Stomach (tissue), 8 donors: ENCODE measurements at regions not wholly inside any gene's neighbourhood (a gene's known extent, or its start where the extent isn't known, plus 50 kb on each side); places are given as distances from the start of the nearest gene placed in this dataset.
"Not testable (repeated sequence)": the region's sequence is repeated elsewhere in the genome, so short reads cannot be mapped to it uniquely, and the experiment has no call there.

Experiments used
- DNase-seq, 2 donors: peaks; one replicate each; pipeline versions ENCODE4 v3.0.0 to v3.0.0-alpha.2; 2013 to 2019
- H3K27ac ChIP-seq, 5 donors: fragments of 200-600 bp in 4 of 5; sonication (generic) in 4 of 5; one replicate each; pipeline ENCODE4 v1.5.1; 2013 to 2019; ENCODE audit warnings: mild to moderate bottlenecking in 1 of 5, moderate library complexity in 1 of 5
- H3K27me3 ChIP-seq, 3 donors: fragments of 200-600 bp; sonication (generic); one replicate each; pipeline ENCODE4 v1.5.1; 2017 to 2019; ENCODE audit warnings: mixed run types in 1 of 3
- H3K36me3 ChIP-seq, 4 donors: fragments of 200-600 bp; sonication (generic); 1 replicate in 3 of 4; 2 replicates in 1 of 4; pipeline ENCODE4 v1.5.1; 2016 to 2019
- H3K4me1 ChIP-seq, 4 donors: fragments of 200-600 bp; sonication (generic); one replicate each; pipeline ENCODE4 v1.5.1; 2016 to 2019
- H3K4me3 ChIP-seq, 4 donors: fragments of 200-600 bp; sonication (generic) in 3 of 4; one replicate each; pipeline ENCODE4 v1.5.1; 2016 to 2019; ENCODE audit warnings: mild to moderate bottlenecking in 1 of 4
- H3K9me3 ChIP-seq, 4 donors: fragments of 200-600 bp; sonication (generic); one replicate each; pipeline ENCODE4 v1.5.1; 2016 to 2019
- CTCF ChIP-seq, 7 experiments: fragments of 450-650 bp in 4 of 7; fragments of 200-600 bp in 3 of 7; sonication (generic) in 3 of 7; IDR thresholded peaks; one replicate each; pipeline ENCODE4 v1.5.1; 2016 to 2019; ENCODE audit warnings: antibody characterized with exemption in 7 of 7, control low read depth in 2 of 7, mild to moderate bottlenecking in 1 of 7
- EP300 ChIP-seq: sonication (generic); formaldehyde crosslinking; IDR thresholded peaks from one replicate; pipeline ENCODE4 v1.6.1; 2017; ENCODE audit warnings: antibody characterized with exemption
- POLR2A ChIP-seq, 4 donors: fragments of 450-650 bp; IDR thresholded peaks; one replicate each; pipeline ENCODE4 v1.6.1; 2016; ENCODE audit warnings: antibody characterized with exemption in 4 of 4, control low read depth in 2 of 4, mild to moderate bottlenecking in 1 of 4, moderate library complexity in 1 of 4
- POLR2AphosphoS5 ChIP-seq, 3 donors: sonication (generic); formaldehyde crosslinking; IDR thresholded peaks; one replicate each; pipeline ENCODE4 v1.6.1; 2016; ENCODE audit warnings: antibody characterized with exemption in 3 of 3
- WGBS, 5 donors: extraction: QIAGEN DNeasy Blood & Tissue Kit in 3 of 5; methylation state at CpG; one replicate each; pipeline versions ENCODE4 v1.1.5 to v1.1.7; 2013 to 2018; 5-methylcytosine and 5-hydroxymethylcytosine counted together
- intact Hi-C: fragments of 100-400 bp; cut with DNase I; formaldehyde crosslinking; loops from one replicate; pipeline ENCODE4 v1.15.1; 2023; ENCODE audit warnings: low total_unique reads
- donor health status: healthy with polysubstance abuse.
- donor health status: Bipolar disorder and iron deficiency.
- donor health status: healthy.

- 67 to 86% (median 79%) methylated on average over 1 of the region's 1 CpG for WGBS, 5 donors
- H3K9me3 ChIP-seq: no peaks in the 10 kb centered on the region
- intact Hi-C loops: no loop called here
- H3K4me1 ChIP-seq: peaks cover 10 to 38% (median 23%) of the 10 kb centered on the region in 4 donors
- no peak for DNase-seq
- H3K36me3 ChIP-seq: no peaks in the 10 kb centered on the region
- no peak overlapping the region for H3K4me3 ChIP-seq
- H3K27ac ChIP-seq: no peak overlapping the region
- no peaks in the 10 kb centered on the region for H3K27me3 ChIP-seq
- no peak for TF ChIP-seq POLR2AphosphoS5 (IDR thresholded peaks at IDR 0.05)
- no peak for TF ChIP-seq EP300
These were observed 90.5 kb upstream of the FOXN3 start for GRCh38 chr14:89507521-89507920.

GRCh38 chr14:89506891-89507452, 89.9 kb upstream of the FOXN3 start:
- not testable (repeated sequence) for DNase-seq, H3K4me3 ChIP-seq

GRCh38 chr14:89504602-89505313, 87.7 kb upstream of the FOXN3 start:
- peaks cover 10 to 34% (median 23%) of the 10 kb centered on the region in 4 donors for H3K4me1 ChIP-seq
- no peaks in the 10 kb centered on the region for H3K9me3 ChIP-seq
- WGBS, 5 donors: 81 to 92% (median 87%) methylated on average over 6 of the region's 6 CpGs
- peaks cover 0 to 17% (median 2%) of the 10 kb centered on the region in 4 donors for H3K36me3 ChIP-seq
- no peaks in the 10 kb centered on the region for H3K27me3 ChIP-seq
- intact Hi-C loops: no loop called here
- DNase-seq: no peak
- H3K27ac ChIP-seq: peak overlapping the region in 1 of 5 donors; percentile 7
- TF ChIP-seq CTCF (IDR thresholded peaks at IDR 0.05) (no peak), POLR2AphosphoS5 (IDR thresholded peaks at IDR 0.05) (no peak), EP300 (no peak), POLR2A (IDR thresholded peaks at IDR 0.05) (no peak)
- H3K4me3 ChIP-seq: no peak overlapping the region

More at GRCh38 chr14:89506891-89507452, 89.9 kb upstream of the FOXN3 start:
- 88 to 92% (median 90%) methylated on average over 7 to 8 of the region's 8 CpGs for WGBS, 5 donors
- H3K27me3 ChIP-seq, H3K9me3 ChIP-seq, intact Hi-C loops, H3K36me3 ChIP-seq, H3K27ac ChIP-seq: not testable (repeated sequence)
- peaks cover 10 to 38% (median 23%) of the 10 kb centered on the region in 4 donors for H3K4me1 ChIP-seq

DNA sequence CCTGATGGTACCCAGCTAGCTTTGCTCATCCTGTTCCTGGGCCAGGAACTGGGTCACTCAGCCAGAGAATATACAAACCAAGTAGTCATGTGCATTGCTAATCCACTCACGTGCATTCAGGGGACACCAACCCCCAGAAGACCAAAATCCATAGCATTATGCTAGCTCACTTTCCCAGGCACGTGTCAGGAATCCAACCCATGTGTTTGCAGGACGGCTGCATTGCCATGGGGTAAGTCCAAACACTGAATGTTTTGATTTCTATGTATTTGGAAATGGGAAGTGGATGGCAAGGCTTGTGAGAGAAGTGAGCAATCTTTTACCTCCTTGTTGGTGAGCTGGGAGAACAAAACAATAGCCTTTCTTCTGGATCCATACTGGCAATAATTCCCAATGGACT, 87.1 kb upstream of the FOXN3 start:
- 58 to 76% (median 72%) methylated on average over 3 of the region's 3 CpGs for WGBS, 5 donors
- TF ChIP-seq POLR2A (IDR thresholded peaks at IDR 0.05) (no peak), CTCF (IDR thresholded peaks at IDR 0.05) (no peak), EP300 (no peak), POLR2AphosphoS5 (IDR thresholded peaks at IDR 0.05) (no peak)
- Histone ChIP-seq H3K4me1 (peaks cover 10 to 34% (median 23%) of the 10 kb centered on the region in 4 donors), H3K27me3 (no peaks in the 10 kb centered on the region), H3K27ac (peak overlapping the region in 1 of 5 donors; percentile 7), H3K36me3 (peaks cover 0 to 17% (median 2%) of the 10 kb centered on the region in 4 donors), H3K9me3 (no peaks in the 10 kb centered on the region), H3K4me3 (no peak overlapping the region)
- DNase-seq: no peak
- intact Hi-C loops: no loop called here

- DNase-seq: peak in 1 of 2 donors; percentile 36
- Histone ChIP-seq H3K9me3 (no peaks in the 10 kb centered on the region), H3K36me3 (peaks cover 0 to 17% (median 2%) of the 10 kb centered on the region in 4 donors), H3K27me3 (no peaks in the 10 kb centered on the region), H3K4me1 (peaks cover 10 to 32% (median 23%) of the 10 kb centered on the region in 4 donors), H3K4me3 (no peak overlapping the region), H3K27ac (peak overlapping the region in 1 of 5 donors; percentile 7)
- 47 to 71% (median 63%) methylated on average over 10 of the region's 10 CpGs for WGBS, 5 donors
- TF ChIP-seq EP300 (no peak), POLR2AphosphoS5 (IDR thresholded peaks at IDR 0.05) (no peak), CTCF (IDR thresholded peaks at IDR 0.05) (no peak), POLR2A (IDR thresholded peaks at IDR 0.05) (no peak)
- intact Hi-C loops: no loop called here
These were observed 86.5 kb upstream of the FOXN3 start for GRCh38 chr14:89503431-89503996.
